HEK293 (cell line): ENCODE measurements at regions not wholly inside any gene's neighbourhood (a gene's known extent, or its start where the extent isn't known, plus 50 kb on each side); places are given as distances from the start of the nearest gene placed in this dataset.

ENCODE experiments used
- CTCF ChIP-seq: fragments of 450-650 bp; formaldehyde crosslinking; IDR thresholded peaks from 2 replicates; pipeline ENCODE4 v1.5.1; 2016; ENCODE audit warnings: missing biosample characterization, missing genetic modification characterization
- MYNN ChIP-seq: fragments of 450-650 bp; formaldehyde crosslinking; IDR thresholded peaks from 2 replicates; pipeline ENCODE4 v1.5.1; 2016; ENCODE audit warnings: missing biosample characterization, missing genetic modification characterization, borderline replicate concordance
- REPIN1 ChIP-seq: fragments of 450-650 bp; formaldehyde crosslinking; IDR thresholded peaks from 2 replicates; pipeline ENCODE4 v1.5.1; 2017; ENCODE audit warnings: missing biosample characterization, missing genetic modification characterization, low read depth
- SALL2 ChIP-seq: fragments of 450-650 bp; formaldehyde crosslinking; IDR thresholded peaks from 2 replicates; pipeline ENCODE4 v1.5.0; 2017; ENCODE audit warnings: missing biosample characterization, mild to moderate bottlenecking, missing genetic modification characterization, borderline replicate concordance
- ZBTB17 ChIP-seq: fragments of 450-650 bp; formaldehyde crosslinking; IDR thresholded peaks from 2 replicates; pipeline ENCODE4 v1.5.1; 2016; ENCODE audit warnings: missing biosample characterization, missing genetic modification characterization
- ZBTB49 ChIP-seq: fragments of 450-650 bp; formaldehyde crosslinking; IDR thresholded peaks from 2 replicates; pipeline ENCODE4 v1.5.1; 2016; ENCODE audit warnings: missing biosample characterization, missing genetic modification characterization, low read depth
- ZNF146 ChIP-seq: fragments of 450-650 bp; formaldehyde crosslinking; IDR thresholded peaks from 2 replicates; pipeline ENCODE4 v1.5.1; 2016; ENCODE audit warnings: missing biosample characterization, missing genetic modification characterization
- ZNF174 ChIP-seq: fragments of 450-650 bp; formaldehyde crosslinking; IDR thresholded peaks from 2 replicates; pipeline ENCODE4 v1.5.0; 2017; ENCODE audit warnings: missing biosample characterization, mild to moderate bottlenecking, missing genetic modification characterization
- ZNF274 ChIP-seq, 2 experiments: fragments of 200-500 bp in 1 of 2; fragments of 450-650 bp in 1 of 2; sonication (Bioruptor generic) in 1 of 2; formaldehyde crosslinking in 1 of 2; IDR thresholded peaks; 2 replicates each; pipeline versions ENCODE4 v1.5.1 to v1.6.1; 2014 to 2016; ENCODE audit warnings: borderline replicate concordance in 1 of 2, inconsistent platforms in 1 of 2, low read length in 1 of 2, missing biosample characterization in 1 of 2, missing genetic modification characterization in 1 of 2
- ZNF280C ChIP-seq: fragments of 450-650 bp; formaldehyde crosslinking; IDR thresholded peaks from 2 replicates; pipeline ENCODE4 v1.5.1; 2016; ENCODE audit warnings: missing biosample characterization, missing genetic modification characterization
- ZNF777 ChIP-seq: fragments of 450-650 bp; formaldehyde crosslinking; IDR thresholded peaks from 2 replicates; pipeline ENCODE4 v1.5.1; 2017; ENCODE audit warnings: missing biosample characterization, missing genetic modification characterization, borderline replicate concordance
- TF ChIP-seq, protein P1 (sequence below): fragments of 450-650 bp; formaldehyde crosslinking; IDR thresholded peaks from 2 replicates; pipeline ENCODE4 v1.5.1; 2017; ENCODE audit warnings: missing biosample characterization, missing genetic modification characterization
- TF ChIP-seq, protein P2 (sequence below): fragments of 450-650 bp; formaldehyde crosslinking; IDR thresholded peaks from 2 replicates; pipeline ENCODE4 v1.5.1; 2016; ENCODE audit warnings: missing biosample characterization, missing genetic modification characterization
- TF ChIP-seq, protein P3 (sequence below): fragments of 450-650 bp; formaldehyde crosslinking; IDR thresholded peaks from 2 replicates; pipeline ENCODE4 v1.5.1; 2016; ENCODE audit warnings: missing biosample characterization, missing genetic modification characterization

DNA sequence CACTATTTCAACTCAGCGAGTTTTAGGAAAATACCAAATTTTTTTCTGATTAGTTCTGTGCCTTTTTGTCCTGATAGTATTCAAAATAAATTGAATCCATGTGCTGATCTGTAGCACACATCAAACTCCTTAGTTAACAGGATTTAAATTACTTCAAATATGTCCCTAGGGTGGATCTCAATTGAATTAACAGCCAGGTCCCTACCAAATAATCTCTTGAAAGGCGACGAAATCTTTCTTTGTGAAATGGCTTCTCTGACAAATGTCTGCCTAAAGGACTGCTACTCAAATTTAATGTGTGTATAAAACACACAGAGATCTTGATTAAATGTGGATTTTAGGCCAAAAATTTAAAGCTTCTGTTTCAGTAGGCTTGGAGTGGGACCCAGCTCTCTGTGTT lies 989.6 kb upstream of the KCND2 start:
- TF ChIP-seq, protein P1, sequence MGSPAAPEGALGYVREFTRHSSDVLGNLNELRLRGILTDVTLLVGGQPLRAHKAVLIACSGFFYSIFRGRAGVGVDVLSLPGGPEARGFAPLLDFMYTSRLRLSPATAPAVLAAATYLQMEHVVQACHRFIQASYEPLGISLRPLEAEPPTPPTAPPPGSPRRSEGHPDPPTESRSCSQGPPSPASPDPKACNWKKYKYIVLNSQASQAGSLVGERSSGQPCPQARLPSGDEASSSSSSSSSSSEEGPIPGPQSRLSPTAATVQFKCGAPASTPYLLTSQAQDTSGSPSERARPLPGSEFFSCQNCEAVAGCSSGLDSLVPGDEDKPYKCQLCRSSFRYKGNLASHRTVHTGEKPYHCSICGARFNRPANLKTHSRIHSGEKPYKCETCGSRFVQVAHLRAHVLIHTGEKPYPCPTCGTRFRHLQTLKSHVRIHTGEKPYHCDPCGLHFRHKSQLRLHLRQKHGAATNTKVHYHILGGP (tag by site-specific recombination), result no peak
- TF ChIP-seq, protein P2, sequence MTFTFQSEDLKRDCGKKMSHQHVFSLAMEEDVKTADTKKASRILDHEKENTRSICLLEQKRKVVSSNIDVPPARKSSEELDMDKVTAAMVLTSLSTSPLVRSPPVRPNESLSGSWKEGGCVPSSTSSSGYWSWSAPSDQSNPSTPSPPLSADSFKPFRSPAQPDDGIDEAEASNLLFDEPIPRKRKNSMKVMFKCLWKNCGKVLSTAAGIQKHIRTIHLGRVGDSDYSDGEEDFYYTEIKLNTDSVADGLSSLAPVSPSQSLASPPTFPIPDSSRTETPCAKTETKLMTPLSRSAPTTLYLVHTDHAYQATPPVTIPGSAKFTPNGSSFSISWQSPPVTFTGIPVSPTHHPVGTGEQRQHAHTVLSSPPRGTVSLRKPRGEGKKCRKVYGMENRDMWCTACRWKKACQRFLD (tag by site-specific recombination), result no peak
- TF ChIP-seq CTCF (tag by site-specific recombination) (no peak), ZBTB49 (tag by site-specific recombination) (no peak), ZNF777 (tag by site-specific recombination) (no peak), REPIN1 (no peak), ZNF146 (tag by site-specific recombination) (no peak), ZNF280C (no peak), SALL2 (tag by site-specific recombination) (no peak), ZBTB17 (tag by site-specific recombination) (no peak), ZNF274 (IDR thresholded peaks at IDR 0.05; ENCODE audit: low read length) (no peak), ZNF274 (tag by site-specific recombination; IDR thresholded peaks at IDR 0.05; ENCODE audit: borderline replicate concordance) (no peak), ZNF174 (tag by site-specific recombination) (no peak), MYNN (tag by site-specific recombination) (no peak)
- TF ChIP-seq, protein P3, sequence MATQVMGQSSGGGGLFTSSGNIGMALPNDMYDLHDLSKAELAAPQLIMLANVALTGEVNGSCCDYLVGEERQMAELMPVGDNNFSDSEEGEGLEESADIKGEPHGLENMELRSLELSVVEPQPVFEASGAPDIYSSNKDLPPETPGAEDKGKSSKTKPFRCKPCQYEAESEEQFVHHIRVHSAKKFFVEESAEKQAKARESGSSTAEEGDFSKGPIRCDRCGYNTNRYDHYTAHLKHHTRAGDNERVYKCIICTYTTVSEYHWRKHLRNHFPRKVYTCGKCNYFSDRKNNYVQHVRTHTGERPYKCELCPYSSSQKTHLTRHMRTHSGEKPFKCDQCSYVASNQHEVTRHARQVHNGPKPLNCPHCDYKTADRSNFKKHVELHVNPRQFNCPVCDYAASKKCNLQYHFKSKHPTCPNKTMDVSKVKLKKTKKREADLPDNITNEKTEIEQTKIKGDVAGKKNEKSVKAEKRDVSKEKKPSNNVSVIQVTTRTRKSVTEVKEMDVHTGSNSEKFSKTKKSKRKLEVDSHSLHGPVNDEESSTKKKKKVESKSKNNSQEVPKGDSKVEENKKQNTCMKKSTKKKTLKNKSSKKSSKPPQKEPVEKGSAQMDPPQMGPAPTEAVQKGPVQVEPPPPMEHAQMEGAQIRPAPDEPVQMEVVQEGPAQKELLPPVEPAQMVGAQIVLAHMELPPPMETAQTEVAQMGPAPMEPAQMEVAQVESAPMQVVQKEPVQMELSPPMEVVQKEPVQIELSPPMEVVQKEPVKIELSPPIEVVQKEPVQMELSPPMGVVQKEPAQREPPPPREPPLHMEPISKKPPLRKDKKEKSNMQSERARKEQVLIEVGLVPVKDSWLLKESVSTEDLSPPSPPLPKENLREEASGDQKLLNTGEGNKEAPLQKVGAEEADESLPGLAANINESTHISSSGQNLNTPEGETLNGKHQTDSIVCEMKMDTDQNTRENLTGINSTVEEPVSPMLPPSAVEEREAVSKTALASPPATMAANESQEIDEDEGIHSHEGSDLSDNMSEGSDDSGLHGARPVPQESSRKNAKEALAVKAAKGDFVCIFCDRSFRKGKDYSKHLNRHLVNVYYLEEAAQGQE (tag by site-specific recombination), result no peak
